NCI-H146 treated with DMSO at 0.1 percent for 48 hours (cell line): ENCODE measurements at regions not wholly inside any gene's neighbourhood (a gene's known extent, or its start where the extent isn't known, plus 50 kb on each side); places are given as distances from the start of the nearest gene placed in this dataset.
"Not testable (repeated sequence)": the region's sequence is repeated elsewhere in the genome, so short reads cannot be mapped to it uniquely, and the experiment has no call there.

Source experiments
- DNase-seq: peaks from one replicate; lab custom pipeline; 2025; ENCODE audit not compliant: unreplicated experiment; lab: John Stamatoyannopoulos, UW

DNA sequence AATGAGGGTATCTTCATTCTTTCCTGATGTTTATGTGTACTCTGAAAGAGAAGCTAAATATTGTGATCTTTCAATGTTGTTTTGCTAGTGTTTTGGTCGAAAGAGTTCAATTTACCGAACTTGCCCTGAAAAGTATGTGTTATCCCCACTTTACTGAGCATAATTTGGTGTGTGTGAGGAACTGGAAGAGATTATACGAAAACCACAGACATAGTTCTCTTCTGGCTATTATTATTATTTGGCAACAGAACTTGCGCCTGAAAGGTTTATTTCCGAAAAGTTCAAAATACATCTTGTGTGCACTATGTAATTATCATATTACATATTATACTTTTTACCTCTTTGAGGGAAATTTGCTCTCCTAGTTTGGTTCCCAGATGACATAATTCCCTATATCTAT is 232.5 kb upstream of the INTU start:
- DNase-seq = no peak

DNA sequence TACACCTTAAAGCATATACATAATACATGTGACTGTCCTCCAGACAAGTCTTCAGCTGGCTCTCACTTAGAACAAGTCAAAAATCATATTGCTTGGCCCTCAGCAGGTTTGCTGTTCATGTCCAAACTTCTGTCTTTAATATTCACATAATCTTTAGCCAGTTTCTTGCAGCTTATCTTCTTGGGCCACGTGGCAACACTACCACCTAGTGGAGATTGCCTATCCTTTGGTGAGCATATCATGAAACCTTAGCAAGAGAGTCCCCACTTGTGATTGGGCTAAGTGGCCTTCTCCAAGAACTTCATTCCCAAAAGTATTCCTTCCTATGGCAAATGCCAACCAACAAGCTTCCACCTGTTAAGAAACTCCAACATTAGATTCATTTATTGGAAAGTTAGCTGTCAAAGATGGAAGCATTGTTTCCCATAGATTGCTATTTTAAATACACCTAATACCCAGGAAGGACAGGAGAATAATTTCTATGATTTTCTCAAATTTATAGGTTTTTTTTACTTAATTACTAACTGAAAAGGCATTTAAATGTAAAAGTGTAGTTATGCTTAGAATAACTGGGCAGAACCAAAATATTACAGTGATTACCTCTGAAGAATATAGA is 231.9 kb upstream of the INTU start:
- DNase-seq = no peak

DNA sequence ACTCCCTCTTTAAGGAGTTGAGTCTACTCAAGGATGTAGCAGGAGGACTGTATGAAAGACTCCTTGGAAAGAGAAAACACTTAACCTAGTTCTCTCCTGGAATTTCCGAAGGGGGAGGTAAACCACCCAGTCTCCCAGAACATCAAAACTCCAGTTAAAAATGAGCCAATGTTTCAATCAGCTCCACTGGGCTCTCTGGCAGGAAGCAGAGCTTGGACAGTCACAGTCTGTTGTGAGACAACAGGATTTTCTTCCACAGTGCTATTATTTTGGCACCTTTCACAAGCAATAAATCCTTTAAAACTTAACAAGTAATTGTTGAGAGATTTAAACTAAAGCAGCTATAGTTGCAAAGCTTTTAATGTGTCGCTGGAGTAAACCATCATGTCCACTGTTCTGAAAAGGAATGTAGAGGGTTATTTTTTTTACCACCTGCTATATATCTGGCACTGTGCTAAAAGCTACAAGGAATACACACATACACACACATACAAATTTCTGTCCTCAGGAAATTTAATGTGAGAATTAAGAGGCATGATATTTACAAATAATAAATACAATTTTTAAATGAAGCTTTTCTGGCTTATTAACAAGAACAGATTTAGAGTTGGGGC is 229.2 kb upstream of the INTU start:
- DNase-seq = no peak

DNA sequence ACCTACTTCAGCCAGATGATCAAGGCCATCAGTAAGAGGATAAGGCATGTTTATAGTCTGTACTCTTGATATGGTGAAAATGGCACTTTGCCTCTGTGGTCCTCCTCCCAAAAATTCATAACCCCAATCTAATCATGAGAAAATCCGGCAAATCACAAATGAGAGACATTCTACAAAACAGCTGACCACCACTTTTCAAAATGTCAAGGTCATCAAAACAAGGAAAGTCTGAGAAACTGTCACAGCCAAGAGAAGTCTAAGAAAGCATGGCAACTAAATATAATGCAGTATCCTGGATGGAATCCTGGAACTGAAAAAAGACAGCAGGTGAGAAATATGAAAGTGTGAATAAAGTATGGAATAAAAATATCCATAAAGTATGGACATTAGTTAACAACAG is 226.6 kb upstream of the INTU start:
- no peak for DNase-seq

DNA sequence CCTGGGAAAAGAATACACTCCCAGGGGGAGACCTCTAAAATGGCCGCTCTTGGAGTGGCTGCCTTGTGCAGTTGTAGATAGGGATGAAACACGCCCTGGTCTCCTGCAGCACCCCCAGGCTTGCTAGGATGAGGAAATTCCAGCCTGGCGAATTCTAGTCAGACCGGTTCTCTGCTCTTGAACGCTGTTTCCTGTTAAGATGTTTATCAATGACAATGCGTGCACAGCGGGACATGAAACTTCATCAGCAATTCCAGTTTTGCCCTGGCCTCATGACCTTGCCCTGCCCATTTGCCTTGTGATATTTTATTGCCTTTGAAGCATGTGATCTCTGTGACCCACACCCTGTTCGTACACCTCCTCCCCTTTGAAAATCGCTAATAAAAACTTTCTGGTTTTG is 225.2 kb upstream of the INTU start:
- DNase-seq = not testable (repeated sequence)

DNA sequence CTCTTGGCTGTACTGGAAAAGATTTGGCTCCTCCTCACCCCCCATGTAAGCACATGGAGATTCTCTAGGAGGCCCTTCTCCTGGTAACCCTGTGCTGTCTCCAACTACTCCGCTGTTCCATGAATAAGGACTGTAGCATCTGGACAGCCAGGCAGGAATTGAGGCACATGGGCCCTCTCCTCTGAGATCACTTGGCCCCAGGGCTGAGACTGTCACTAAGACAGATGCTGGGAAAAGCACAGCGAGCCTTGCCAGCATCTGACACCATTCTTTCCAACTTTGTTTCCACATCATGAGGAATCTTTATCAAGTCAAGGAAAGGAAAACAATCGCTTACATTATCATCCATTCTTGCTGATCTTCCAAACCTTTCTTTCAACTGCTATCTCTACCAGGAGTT is 222.6 kb upstream of the INTU start:
- DNase-seq = no peak

DNA sequence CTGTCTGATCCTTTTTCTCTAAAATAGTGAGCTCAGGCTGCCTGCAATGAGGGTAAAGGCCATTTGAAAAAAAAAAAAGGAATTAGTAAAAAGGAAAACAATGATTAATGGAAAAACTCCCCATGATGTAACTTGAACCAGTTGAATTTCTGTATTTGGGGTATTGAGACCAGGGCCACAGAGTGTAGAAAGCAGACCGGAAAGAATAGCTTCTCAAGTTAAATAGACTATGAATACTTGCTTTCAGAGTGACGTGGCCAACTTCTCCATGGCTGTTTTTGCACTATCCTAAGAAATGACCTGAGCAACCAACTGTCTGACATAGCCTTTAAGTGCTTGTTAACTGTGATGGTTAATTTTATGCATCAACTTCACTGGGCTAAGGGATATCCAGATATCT is 222.1 kb upstream of the INTU start:
- no peak for DNase-seq

DNA sequence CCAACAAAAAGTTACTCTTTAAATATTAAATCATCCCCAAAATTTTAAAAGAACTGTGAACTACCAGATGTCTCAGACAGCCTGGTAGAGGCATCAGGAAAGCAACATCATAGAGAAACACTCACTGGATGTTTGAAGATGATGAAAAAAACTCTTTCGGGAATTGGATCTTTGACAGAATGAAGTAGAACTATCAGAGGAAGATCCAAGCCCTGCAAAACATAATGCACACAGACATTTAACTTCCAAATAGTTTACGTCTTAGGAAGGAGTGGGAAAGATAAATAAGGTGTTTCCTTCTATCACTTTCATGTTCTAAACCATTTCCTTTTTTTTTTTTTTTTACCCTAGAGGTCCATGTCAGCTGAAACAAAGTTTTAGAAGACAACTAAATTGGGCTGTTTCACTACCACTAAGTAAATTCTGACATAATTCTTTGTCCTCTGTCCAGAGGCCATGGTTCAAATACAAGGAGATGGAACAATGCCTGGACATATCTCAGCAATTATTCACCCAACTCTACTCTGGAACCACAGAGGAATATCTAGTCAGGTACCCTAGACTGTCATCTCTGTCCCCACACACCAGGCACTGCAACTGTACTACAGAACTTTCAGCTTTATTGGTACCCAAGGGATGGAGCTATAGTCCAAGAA is 217.7 kb upstream of the INTU start:
- DNase-seq = no peak

DNA sequence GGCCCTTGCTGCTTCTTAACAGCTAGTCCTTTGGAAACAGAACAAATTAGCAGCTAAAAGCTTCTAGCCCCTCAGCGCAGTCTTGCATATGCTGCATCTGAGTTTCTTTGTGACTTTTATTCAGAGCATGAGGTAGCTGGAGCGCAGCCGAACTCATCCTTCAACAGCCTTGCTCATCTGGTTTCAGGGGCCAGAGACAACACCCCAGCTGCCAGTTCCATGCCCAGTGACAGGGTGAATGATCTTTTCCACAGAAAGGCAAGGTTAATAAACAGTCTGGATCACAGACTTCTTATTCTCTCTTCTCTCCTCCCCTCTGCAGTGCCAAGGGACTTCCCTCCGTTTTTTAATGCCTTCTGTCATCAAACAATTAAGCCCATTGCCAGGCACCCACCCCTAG is 216.6 kb upstream of the INTU start:
- DNase-seq = no peak

DNA sequence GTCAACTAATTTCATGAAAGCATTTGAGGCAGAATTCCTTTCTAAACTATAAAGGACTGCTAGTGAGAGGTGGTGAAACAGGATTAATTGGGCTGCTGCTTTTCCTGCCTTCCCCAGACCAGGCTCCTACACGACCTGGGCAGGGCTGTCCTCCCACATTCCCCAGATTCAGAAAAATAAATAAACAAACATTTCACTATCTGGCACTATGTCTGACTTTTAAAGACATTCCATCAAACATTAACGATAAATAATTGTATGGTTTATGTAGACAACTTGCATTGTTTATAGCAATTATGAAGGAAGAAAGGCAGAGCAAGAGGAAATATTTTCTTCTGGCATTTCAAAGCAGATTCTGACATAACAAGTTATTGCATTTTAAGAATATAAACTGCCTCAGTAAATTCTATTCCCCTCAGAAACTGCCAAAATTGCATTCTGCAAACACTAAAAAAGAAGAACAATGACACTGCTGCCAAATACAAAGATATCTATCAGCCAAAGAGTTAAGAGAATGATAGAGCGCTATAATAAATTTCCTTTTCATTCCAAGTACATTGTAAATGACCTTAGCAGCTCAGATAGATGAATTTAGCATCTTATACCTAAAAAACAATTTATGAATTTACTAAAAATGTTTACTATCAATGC is 214.7 kb upstream of the INTU start:
- no peak for DNase-seq

DNA sequence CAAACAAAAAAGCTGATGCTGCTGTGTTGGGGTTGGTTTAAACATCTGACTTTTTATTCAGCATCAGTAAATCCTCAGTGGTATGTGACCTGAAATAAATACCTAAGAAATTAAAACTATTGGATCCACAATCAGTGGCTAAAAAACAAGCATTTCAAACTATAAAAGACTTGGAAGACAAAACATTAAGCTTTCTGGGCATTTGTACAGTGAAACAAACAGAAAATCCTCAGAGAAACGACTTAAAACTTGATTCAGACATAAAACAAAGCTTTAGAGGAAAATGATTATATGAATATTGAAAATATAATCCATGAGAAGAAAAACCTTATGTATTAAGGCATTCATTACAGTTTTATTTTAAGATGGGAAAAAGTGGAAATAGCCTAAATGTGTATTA is 213.3 kb upstream of the INTU start:
- no peak for DNase-seq

DNA sequence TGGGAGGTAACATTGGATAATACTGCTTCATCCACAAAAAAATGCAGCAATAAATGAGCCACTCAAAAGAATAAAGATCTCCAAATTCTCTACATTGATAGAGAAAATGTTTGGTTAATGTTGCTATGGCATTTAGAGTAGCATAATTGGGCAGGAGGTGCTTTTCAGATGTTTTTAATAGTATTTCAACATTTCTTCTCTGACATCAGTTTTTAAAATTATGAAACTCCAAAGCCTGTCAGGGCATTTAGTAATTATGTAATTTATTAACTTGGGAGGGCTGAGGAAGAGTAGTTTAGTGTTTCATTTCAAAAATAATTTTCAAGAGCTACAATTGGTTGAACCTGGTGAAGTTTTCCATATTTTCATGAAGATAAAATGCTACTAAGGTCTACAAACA is 211.3 kb upstream of the INTU start:
- no peak for DNase-seq

DNA sequence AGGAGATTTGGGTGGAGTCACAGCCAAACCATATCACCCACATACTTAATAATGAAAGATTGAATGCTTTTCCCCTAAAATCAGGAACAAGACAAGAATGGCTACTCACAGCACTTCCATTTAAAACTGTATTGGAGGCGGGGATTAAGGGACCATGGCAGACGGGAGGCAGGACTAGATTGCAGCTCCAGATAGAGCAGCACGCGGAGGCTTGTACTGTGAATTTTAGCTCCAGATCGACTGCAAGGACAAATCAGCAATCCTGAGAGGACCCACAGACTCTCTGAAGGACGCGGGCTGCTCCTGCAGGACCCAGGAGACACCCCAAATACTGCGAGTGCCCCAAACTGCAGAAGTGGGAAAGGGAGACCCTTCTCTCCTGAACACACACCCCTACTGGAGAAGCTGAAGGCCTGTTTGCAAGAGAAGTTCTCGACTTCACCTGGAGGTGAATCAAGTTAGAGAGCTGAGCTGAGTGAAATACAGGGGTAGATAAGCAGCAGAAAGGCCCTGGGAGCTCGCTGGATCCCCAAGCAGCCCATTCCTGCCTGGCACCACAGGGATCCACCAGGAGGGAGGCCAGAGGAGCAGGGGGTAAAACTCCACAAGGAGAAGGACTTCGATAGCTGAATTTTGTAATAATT is 207.4 kb upstream of the INTU start:
- DNase-seq = no peak

DNA sequence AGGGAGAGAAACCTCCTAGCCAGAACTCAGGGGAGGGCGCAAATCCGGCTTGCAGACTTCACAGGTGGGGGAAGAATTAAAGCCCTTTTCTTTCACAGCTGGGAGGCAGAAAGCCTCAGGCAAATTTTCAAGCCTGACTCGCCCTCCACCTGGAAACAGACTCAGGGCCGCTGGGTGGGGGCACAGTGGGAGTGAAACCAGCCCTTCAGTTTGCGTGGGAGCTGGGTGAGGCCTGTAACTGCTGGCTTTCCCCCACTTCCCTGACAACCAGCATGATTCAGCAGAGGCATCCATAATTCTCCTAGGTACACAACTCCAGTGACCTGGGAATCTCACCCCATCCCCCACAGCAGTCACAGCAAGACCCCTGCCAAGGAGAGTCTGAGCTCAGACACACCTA is 206.9 kb upstream of the INTU start:
- DNase-seq = no peak

DNA sequence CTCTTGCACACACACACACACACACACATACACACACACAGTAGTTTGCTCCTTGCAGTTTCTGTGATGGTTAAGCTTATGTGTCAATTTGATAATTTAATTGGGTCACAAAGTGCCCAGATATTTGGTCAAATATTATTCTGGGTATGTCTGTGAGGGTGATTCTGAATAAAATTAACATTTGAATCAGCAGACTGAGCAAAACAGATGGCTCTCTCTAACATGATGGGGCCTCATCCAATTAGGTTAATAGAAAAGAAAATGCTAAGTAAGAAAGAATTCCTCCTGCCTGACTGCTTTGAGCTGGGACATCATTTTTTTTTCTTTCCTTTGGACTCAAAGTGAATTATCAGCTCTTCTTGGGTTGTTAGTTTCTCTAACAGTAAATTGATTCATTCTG is 191.2 kb upstream of the INTU start:
- no peak for DNase-seq

DNA sequence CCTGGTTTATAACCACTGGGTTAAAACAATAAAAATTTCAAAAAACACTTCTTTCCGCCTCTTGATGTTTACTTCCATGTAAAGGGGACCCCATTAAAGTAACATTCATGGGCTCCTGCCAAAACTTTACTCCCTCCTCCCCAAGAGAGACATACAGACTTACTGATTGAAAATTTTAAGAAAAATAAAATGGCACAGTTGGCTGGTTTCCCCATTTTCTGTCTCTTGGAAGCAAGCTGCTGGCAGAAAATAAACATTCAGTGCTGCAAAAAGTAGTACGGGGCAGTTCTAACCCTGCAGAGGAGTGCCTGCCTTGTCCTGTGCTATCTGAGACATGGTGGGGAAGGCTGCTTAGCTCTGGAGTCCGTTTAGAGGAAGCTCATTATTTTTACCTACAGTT is 187.3 kb upstream of the INTU start:
- DNase-seq = no peak

DNA sequence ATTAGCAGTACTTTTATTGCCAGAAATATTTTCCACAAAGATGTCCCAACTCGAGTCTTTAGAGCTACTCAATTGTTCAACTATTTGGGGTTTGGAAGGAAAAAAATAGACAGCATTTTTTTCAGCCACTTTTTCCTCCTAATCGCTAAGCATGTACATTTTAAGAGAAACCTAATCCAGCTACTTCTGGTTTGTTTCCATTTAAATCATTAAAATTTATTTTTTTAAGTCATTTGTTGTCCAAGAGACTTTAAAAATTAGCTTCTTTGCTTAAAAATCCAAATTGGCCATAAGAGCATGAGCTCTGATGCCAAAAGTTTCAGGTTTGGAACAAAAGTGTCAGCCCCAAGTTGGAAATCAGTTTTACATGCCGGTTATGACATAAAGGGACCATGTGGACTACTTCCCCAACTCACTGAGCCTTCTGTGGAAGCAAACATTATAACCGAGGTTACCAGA is 186.3 kb upstream of the INTU start:
- no peak for DNase-seq

DNA sequence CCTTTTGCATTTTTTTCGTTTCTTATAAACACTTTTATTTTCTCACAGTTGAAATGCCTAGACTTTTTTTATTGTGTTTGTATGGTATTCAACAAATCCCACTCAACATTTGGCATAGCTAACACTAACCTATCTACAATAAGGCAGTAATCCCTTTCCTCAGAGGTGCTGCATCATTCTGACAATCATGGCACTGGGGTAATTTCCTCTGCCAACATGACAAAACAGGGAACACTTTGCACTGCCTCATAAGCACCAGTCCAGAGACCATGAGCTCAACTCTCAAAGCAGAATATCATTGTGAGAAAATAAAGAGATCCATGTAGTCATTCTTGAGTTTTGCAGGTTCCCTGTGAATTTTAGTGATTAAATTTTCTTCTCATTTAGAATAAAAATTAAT is 183.8 kb upstream of the INTU start:
- no peak for DNase-seq

DNA sequence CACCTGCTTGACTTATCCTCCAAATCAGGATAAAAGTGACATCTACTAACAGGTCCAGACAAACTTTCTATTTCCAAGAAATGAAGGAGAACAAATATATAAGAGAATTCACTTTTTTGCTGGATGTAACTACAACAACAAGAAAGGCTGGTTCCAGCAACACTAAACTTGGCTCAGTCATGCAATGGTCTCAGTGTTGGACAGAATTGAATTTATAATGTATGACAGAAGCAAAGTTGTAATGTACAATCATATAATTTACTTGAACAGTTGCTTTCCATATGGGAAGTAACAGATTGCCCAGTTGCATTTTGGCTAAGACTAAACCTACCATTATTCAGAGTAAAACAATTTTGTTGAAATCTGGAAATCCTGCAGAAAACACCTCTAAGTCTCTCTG is 183.3 kb upstream of the INTU start:
- DNase-seq = no peak

DNA sequence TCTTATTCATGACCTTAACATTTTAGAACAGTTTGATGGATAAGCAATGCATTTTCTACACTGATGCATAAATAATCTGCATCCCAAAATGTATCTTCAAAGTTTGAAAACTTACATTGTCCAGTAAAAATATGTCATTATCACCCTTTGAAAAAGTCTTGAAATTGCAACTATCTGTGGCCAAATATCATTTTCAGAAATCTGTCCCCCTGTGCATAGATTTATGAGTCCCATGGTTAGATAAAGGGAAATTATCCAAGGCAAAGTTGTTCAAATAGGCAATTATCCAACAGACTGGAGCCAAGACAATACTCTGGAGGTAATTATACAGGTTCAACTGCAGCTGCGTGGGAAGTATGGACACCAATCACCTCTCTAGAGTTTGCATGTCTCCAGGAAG is 182.5 kb upstream of the INTU start:
- no peak for DNase-seq

DNA sequence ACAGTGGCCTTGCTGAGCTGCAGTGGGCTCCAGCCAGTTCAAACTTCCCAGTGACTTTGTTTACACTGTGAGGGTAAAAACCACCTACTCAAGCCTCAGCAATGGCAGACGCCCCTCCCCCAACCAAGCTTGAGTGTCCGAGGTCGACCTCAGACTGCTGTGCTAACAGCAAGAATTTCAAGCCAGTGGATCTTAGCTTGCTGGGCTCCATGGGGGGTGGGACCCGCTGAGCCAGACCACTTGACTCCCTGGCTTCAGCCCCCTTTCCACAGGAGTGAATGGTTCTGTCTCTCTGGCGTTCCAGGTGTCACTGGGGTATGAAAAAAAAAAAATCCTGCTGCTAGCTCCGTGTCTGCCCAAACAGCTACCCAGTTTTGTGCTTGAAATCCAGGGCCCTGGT is 168.9 kb upstream of the INTU start:
- no peak for DNase-seq

DNA sequence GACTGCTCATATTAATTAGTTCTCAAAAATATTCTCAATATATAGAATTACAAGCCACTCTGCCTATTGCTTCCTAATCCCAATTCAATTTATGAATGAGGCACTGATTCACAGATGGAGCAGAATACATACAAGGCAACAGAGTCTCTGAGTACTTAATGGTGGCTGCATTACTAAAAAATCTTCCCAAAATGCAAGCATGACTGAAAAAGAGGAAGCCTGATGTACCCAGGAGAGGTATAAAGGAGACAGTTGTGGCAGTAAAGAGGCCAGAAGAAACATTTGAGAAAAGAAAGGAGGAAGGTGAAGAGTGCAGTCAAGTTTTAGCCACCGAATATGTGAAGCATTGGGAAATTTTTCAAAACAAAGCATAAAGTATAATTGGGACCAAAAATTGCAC is 163.2 kb upstream of the INTU start:
- DNase-seq = no peak
